Upper lobe of left lung (tissue), 4 donors: ENCODE measurements at regions not wholly inside any gene's neighbourhood (a gene's known extent, or its start where the extent isn't known, plus 50 kb on each side); places are given as distances from the start of the nearest gene placed in this dataset.

Experiments used
- EP300 ChIP-seq, 4 donors: sonication (generic); formaldehyde crosslinking; IDR thresholded peaks; one replicate each; pipeline ENCODE4 v1.5.1; 2017; ENCODE audit warnings: antibody characterized with exemption in 4 of 4, control low read depth in 2 of 4
- POLR2A ChIP-seq, 4 donors: fragments of 450-650 bp; IDR thresholded peaks; one replicate each; pipeline ENCODE4 v1.5.1; 2016 to 2017; ENCODE audit warnings: antibody characterized with exemption in 4 of 4, mild to moderate bottlenecking in 2 of 4
- TF ChIP-seq, protein P1 (sequence below), 6 experiments: fragments of 450-650 bp in 4 of 6; fragments of 200-600 bp in 2 of 6; sonication (generic) in 2 of 6; IDR thresholded peaks; one replicate each; pipeline ENCODE4 v1.5.1; 2016 to 2019; ENCODE audit warnings: antibody characterized with exemption in 6 of 6

DNA sequence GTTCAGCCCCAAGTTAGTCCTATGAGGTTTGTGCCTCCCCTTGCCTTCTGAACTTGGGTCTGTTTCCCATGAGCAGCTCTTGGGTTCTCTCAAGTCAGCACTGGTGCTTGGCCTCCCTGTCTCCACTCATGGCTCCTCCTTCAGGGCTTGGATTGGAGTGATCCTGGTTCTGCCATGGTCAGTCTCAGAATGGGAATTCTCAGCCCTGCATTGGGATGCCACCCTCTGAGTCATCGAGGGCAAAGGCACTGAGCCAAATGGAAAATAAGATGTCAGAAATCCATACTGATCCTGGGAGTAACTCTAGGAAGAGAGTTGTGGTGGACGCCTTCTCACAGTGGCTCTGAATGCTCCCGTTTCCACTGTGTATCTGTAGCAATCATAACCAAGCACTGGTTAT, 233.4 kb upstream of the HABP2 start:
- no peak for TF ChIP-seq POLR2A (IDR thresholded peaks at IDR 0.05)
- TF ChIP-seq, protein P1, sequence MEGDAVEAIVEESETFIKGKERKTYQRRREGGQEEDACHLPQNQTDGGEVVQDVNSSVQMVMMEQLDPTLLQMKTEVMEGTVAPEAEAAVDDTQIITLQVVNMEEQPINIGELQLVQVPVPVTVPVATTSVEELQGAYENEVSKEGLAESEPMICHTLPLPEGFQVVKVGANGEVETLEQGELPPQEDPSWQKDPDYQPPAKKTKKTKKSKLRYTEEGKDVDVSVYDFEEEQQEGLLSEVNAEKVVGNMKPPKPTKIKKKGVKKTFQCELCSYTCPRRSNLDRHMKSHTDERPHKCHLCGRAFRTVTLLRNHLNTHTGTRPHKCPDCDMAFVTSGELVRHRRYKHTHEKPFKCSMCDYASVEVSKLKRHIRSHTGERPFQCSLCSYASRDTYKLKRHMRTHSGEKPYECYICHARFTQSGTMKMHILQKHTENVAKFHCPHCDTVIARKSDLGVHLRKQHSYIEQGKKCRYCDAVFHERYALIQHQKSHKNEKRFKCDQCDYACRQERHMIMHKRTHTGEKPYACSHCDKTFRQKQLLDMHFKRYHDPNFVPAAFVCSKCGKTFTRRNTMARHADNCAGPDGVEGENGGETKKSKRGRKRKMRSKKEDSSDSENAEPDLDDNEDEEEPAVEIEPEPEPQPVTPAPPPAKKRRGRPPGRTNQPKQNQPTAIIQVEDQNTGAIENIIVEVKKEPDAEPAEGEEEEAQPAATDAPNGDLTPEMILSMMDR (IDR thresholded peaks at IDR 0.05): no peak
- no peak for TF ChIP-seq EP300 (IDR thresholded peaks at IDR 0.05)
